ENCODE measurements at regions not wholly inside any gene's neighbourhood (a gene's known extent, or its start where the extent isn't known, plus 50 kb on each side); places are given as distances from the start of the nearest gene placed in this dataset.

DNA sequence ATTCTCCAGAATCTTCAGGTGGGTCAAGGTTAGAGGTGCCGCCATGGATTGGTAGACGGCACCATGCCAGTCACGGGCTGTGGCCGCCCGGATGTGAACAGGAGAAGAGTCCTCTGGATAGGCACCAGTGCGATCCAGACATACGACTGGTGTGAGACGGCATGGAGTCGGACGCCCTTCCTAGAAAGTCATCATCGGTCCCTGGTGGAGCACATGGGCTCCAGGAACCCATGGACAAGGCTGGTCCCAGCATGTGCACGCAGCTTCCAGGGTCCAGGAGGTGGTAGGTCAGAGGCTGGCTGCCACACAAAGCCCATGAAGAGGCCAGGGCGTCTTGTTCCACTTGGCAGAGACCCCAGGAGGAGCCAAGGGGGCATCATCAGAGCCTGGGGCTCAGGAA lies 276.1 kb upstream of the LRRC3B start:
- TF ChIP-seq, protein P1, sequence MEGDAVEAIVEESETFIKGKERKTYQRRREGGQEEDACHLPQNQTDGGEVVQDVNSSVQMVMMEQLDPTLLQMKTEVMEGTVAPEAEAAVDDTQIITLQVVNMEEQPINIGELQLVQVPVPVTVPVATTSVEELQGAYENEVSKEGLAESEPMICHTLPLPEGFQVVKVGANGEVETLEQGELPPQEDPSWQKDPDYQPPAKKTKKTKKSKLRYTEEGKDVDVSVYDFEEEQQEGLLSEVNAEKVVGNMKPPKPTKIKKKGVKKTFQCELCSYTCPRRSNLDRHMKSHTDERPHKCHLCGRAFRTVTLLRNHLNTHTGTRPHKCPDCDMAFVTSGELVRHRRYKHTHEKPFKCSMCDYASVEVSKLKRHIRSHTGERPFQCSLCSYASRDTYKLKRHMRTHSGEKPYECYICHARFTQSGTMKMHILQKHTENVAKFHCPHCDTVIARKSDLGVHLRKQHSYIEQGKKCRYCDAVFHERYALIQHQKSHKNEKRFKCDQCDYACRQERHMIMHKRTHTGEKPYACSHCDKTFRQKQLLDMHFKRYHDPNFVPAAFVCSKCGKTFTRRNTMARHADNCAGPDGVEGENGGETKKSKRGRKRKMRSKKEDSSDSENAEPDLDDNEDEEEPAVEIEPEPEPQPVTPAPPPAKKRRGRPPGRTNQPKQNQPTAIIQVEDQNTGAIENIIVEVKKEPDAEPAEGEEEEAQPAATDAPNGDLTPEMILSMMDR (IDR thresholded peaks at IDR 0.05; ENCODE audit: extremely low read depth, insufficient read depth, missing control alignments), result no peak
- DNase-seq (ENCODE audit: low spot score), result no peak
- in situ Hi-C loops (cut with MboI; ENCODE audit: low pct_unique_long_range_greater_than_20kb, low sequenced_read_pairs, unreplicated experiment), result no loop called here

DNA sequence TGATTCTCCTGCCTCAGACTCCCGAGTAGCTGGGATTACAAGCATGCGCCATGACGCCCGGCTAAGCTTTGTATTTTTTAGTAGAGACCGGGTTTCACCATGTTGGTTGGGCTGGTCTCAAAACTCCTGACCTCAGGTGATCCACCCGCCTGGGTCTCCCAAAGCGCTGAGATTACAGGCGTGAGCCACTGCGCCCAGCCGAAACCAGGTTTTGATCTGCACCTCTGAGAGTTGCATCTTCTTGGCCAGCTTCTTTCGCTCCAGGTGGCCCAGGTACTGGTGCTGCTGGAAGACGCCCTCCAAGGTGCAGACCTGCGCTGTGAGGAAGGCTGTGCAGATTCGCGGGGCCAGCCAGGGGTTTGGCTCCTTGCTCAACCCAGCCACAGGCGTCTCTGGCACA lies 275.4 kb upstream of the LRRC3B start:
- TF ChIP-seq, protein P1 (IDR thresholded peaks at IDR 0.05; ENCODE audit: extremely low read depth, insufficient read depth, missing control alignments), result no peak
- in situ Hi-C loops (cut with MboI; ENCODE audit: low pct_unique_long_range_greater_than_20kb, low sequenced_read_pairs, unreplicated experiment), result no loop called here
- no peak for DNase-seq (ENCODE audit: low spot score)

DNA sequence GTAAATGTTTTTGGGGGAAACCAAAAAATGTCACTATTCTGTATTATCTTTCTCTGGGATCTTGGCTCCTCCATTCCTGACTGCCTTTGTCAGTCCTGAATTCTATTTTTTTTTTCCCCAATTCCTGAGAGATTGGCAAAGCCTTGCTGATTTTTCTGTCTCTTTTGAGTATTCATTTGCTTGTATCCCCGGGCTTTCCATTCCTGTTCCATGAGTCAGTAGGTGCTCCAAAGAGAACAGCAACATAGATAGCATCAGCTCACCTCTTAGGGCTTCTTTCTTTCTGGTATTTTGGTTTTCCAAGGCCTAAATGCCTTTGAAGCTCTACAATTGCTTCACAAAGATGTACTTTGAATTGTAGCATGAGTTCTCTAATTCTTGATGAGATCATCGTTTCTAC lies 271.7 kb upstream of the LRRC3B start:
- TF ChIP-seq, protein P1 (IDR thresholded peaks at IDR 0.05; ENCODE audit: extremely low read depth, insufficient read depth, missing control alignments), result no peak
- DNase-seq (ENCODE audit: low spot score), result no peak
- in situ Hi-C loops (cut with MboI; ENCODE audit: low pct_unique_long_range_greater_than_20kb, low sequenced_read_pairs, unreplicated experiment), result no loop called here

DNA sequence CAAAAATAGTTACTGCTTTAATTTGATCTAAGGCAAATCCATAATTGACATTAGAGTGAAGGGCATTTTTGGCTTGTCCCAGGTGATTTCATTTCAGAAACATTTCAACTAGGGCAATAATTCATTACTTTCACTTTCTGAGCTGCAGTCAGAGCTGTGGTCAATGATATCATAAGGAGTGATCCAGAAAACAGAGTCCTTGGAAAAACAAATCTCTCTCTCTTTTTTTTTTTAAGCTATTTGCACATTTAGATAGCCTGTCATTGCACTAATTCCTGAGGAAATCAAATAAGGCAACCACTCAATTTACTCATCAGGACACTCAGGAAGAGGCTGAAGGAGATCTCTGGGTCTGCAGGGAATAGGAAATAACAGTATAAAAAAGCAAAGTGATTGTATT lies 269.5 kb upstream of the LRRC3B start:
- in situ Hi-C loops (cut with MboI; ENCODE audit: low pct_unique_long_range_greater_than_20kb, low sequenced_read_pairs, unreplicated experiment), result no loop called here
- TF ChIP-seq, protein P1 (IDR thresholded peaks at IDR 0.05; ENCODE audit: extremely low read depth, insufficient read depth, missing control alignments), result no peak
- DNase-seq (ENCODE audit: low spot score), result no peak

DNA sequence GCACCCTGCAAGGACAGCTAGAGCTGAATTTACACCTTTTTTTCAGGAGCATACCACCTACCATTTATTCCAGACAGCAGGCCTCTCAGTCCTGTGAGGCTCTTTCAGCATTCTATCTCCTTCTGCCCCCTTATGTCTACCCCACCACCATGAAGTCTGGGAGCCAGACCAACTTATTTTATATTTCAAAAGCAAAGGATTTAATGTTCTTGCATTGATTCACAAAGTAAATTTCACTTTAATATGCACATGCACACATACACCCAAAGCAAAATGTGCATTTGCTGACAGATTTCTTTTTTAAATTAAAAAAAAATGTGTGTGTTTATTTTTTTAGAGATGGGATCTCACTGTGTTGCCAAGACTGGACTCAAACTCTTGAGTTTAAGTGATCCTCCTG lies 264.2 kb upstream of the LRRC3B start:
- in situ Hi-C loops (cut with MboI; ENCODE audit: low pct_unique_long_range_greater_than_20kb, low sequenced_read_pairs, unreplicated experiment), result no loop called here
- DNase-seq (ENCODE audit: low spot score), result no peak
- TF ChIP-seq, protein P1 (IDR thresholded peaks at IDR 0.05; ENCODE audit: extremely low read depth, insufficient read depth, missing control alignments), result no peak

DNA sequence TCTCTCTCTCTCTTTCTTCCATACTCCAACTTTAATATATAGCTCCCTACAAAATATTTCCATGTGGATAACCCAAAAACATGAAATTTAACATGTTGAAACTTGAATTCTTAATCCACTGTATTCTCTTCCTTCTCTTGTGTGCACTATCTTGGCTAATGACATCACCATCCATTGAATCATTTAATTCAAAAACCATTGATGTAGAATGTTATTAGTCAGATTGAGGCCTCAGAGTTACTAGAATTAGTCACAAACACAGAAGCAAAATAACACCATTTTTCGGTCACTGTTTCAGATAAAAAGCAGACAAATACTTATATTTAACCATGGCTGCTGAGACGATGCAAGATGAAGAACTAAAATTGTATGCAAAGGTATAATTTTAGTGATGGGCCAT lies 256.9 kb upstream of the LRRC3B start:
- in situ Hi-C loops (cut with MboI; ENCODE audit: low pct_unique_long_range_greater_than_20kb, low sequenced_read_pairs, unreplicated experiment), result no loop called here
- TF ChIP-seq, protein P1 (IDR thresholded peaks at IDR 0.05; ENCODE audit: extremely low read depth, insufficient read depth, missing control alignments), result no peak
- no peak for DNase-seq (ENCODE audit: low spot score)

DNA sequence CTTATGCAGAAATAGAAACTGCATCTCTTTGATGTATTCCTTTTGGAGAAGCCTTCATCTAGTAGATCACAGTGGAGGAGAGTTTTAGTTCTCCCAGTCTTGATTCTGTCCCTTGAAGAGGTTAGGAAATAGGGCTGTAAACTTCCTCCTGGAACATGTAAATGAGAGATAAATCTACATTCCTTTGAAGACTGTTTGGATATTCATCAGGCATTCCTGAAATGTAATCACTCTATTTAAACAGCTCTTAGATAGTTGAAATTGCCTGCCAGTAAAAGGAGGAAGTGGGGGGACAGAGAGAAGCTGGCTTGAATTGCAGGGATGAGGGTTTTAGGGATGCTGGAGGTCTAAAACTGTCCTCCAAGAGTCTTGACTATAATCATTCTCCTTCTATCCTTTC lies 254.3 kb upstream of the LRRC3B start:
- no peak for DNase-seq (ENCODE audit: low spot score)
- in situ Hi-C loops (cut with MboI; ENCODE audit: low pct_unique_long_range_greater_than_20kb, low sequenced_read_pairs, unreplicated experiment), result no loop called here
- TF ChIP-seq, protein P1 (IDR thresholded peaks at IDR 0.05; ENCODE audit: extremely low read depth, insufficient read depth, missing control alignments), result no peak

Data from GM13977 (cell line).